HFFc6 (cell line): ENCODE measurements at regions not wholly inside any gene's neighbourhood (a gene's known extent, or its start where the extent isn't known, plus 50 kb on each side); places are given as distances from the start of the nearest gene placed in this dataset.

Source experiments
- DNase-seq: peaks from one replicate; pipeline ENCODE4 v3.0.0-alpha.2; 2018
- H3K27ac Mint-ChIP-seq: 2 replicates; pipeline ENCODE4 v1.8.0; 2020; ENCODE audit warnings: mild to moderate bottlenecking, mixed read lengths
- H3K27me3 Mint-ChIP-seq: 2 replicates; pipeline ENCODE4 v1.8.0; 2021; ENCODE audit warnings: mild to moderate bottlenecking, moderate library complexity, mixed read lengths; ENCODE audit not compliant: insufficient read depth
- H3K36me3 Mint-ChIP-seq: 2 replicates; pipeline ENCODE4 v1.8.0; 2021; ENCODE audit warnings: low read depth, mixed read lengths
- H3K4me1 Mint-ChIP-seq: 2 replicates; pipeline ENCODE4 v1.8.0; 2020; ENCODE audit warnings: low read depth, mixed read lengths
- H3K4me3 Mint-ChIP-seq: 2 replicates; pipeline ENCODE4 v1.8.0; 2020; ENCODE audit warnings: mild to moderate bottlenecking, moderate library complexity, mixed read lengths
- H3K9me3 Mint-ChIP-seq: 2 replicates; pipeline ENCODE4 v1.8.0; 2020; ENCODE audit warnings: mild to moderate bottlenecking, mixed read lengths
- CTCF ChIP-seq: fragments of 200-600 bp; sonication (generic); IDR thresholded peaks from 2 replicates; pipeline ENCODE4 v1.5.0; 2021; ENCODE audit warnings: antibody characterized with exemption, mild to moderate bottlenecking

- no peak for TF ChIP-seq CTCF
- no peaks in the 10 kb centered on the region for H3K27me3 Mint-ChIP-seq
- no peak overlapping the region for H3K27ac Mint-ChIP-seq
- peaks cover 17% of the 10 kb centered on the region for H3K4me1 Mint-ChIP-seq
- DNase-seq, result no peak
- H3K9me3 Mint-ChIP-seq, result peaks cover 46% of the 10 kb centered on the region
- H3K4me3 Mint-ChIP-seq, result no peak overlapping the region
- H3K36me3 Mint-ChIP-seq, result peaks cover 59% of the 10 kb centered on the region
Observed at GRCh38 chr12:88790231-88790630, 210.0 kb upstream of the KITLG start.

- no peaks in the 10 kb centered on the region for H3K27me3 Mint-ChIP-seq
- no peak overlapping the region for H3K27ac Mint-ChIP-seq
- no peak for DNase-seq
- no peak for TF ChIP-seq CTCF
- peaks cover 8% of the 10 kb centered on the region for H3K36me3 Mint-ChIP-seq
- no peak overlapping the region for H3K4me3 Mint-ChIP-seq
- peaks cover 17% of the 10 kb centered on the region for H3K4me1 Mint-ChIP-seq
- H3K9me3 Mint-ChIP-seq, result peaks cover 4% of the 10 kb centered on the region
Observed at GRCh38 chr12:88784166-88784565, 203.9 kb upstream of the KITLG start.

- Mint-ChIP-seq H3K4me3 (no peak overlapping the region), H3K36me3 (no peaks in the 10 kb centered on the region; the same call in 1 of the 2 replicates), H3K27me3 (no peaks in the 10 kb centered on the region), H3K27ac (no peak overlapping the region; the same call in 1 of the 2 replicates), H3K4me1 (peaks cover 17% of the 10 kb centered on the region), H3K9me3 (no peaks in the 10 kb centered on the region)
- no peak for DNase-seq
- TF ChIP-seq CTCF, result no peak
Observed at GRCh38 chr12:88782351-88782750, 202.1 kb upstream of the KITLG start.

- no peak for TF ChIP-seq CTCF
- peak; percentile 30 for DNase-seq
- H3K36me3 Mint-ChIP-seq, result no peaks in the 10 kb centered on the region; the same call in 1 of the 2 replicates
Observed at GRCh38 chr12:88781909-88782308, 201.6 kb upstream of the KITLG start.

GRCh38 chr12:88778064-88778463, 197.8 kb upstream of the KITLG start:
- DNase-seq, result no peak
- no peak overlapping the region for H3K4me3 Mint-ChIP-seq
- no peak overlapping the region for H3K27ac Mint-ChIP-seq

More at GRCh38 chr12:88781909-88782308, 201.6 kb upstream of the KITLG start:
- Mint-ChIP-seq H3K27ac (no peak overlapping the region), H3K4me1 (peaks cover 17% of the 10 kb centered on the region), H3K4me3 (no peak overlapping the region), H3K9me3 (no peaks in the 10 kb centered on the region), H3K27me3 (no peaks in the 10 kb centered on the region)

More at GRCh38 chr12:88778064-88778463, 197.8 kb upstream of the KITLG start:
- H3K4me1 Mint-ChIP-seq, result peaks cover 17% of the 10 kb centered on the region
- no peak for TF ChIP-seq CTCF
- no peaks in the 10 kb centered on the region for H3K9me3 Mint-ChIP-seq
- H3K27me3 Mint-ChIP-seq, result no peaks in the 10 kb centered on the region
- H3K36me3 Mint-ChIP-seq, result no peaks in the 10 kb centered on the region; the same call in 1 of the 2 replicates
